PC-3 (cell line): ENCODE measurements at regions not wholly inside any gene's neighbourhood (a gene's known extent, or its start where the extent isn't known, plus 50 kb on each side); places are given as distances from the start of the nearest gene placed in this dataset.

Experiments used
- CTCF ChIP-seq: fragments of 300-600 bp; sonication (generic); conservative IDR thresholded peaks from 2 replicates; pipeline ENCODE4 v1.5.1; 2017; ENCODE audit warnings: antibody characterized with exemption, low read depth, mild to moderate bottlenecking, low read length
- EZH2 ChIP-seq: fragments of 300-600 bp; sonication (generic); IDR thresholded peaks from one replicate; pipeline ENCODE4 v1.6.1; 2017; ENCODE audit warnings: antibody characterized with exemption, mild to moderate bottlenecking, low read length; ENCODE audit not compliant: unreplicated experiment

- TF ChIP-seq EZH2 (no peak), CTCF (no peak)
Observed at GRCh38 chr6:134637847-134638437, 312.0 kb downstream of the ALDH8A1 start.
